GM23338 (cell line): ENCODE measurements at regions not wholly inside any gene's neighbourhood (a gene's known extent, or its start where the extent isn't known, plus 50 kb on each side); places are given as distances from the start of the nearest gene placed in this dataset.

ENCODE experiments used
- ATAC-seq: fragments of 200-7000 bp; cut with Tn5 transposase; 3 replicates; pipeline ENCODE4 v1.9.1; 2020
- DNase-seq: peaks from one replicate; pipeline ENCODE4 v3.0.0-alpha.2; 2015; ENCODE audit warnings: low spot score
- H2AFZ ChIP-seq: fragments of 200-600 bp; sonication (generic); 2 replicates; pipeline ENCODE4 v1.8.0; 2016; ENCODE audit warnings: antibody characterized with exemption, mild to moderate bottlenecking, moderate library complexity
- H3F3A ChIP-seq: fragments of 200-600 bp; sonication (generic); replicated peaks from 2 replicates; pipeline ENCODE4 v1.8.0; 2017; ENCODE audit warnings: antibody characterized with exemption, mixed run types, low read depth
- H3K27ac ChIP-seq: fragments of 200-600 bp; sonication (generic); 2 replicates; pipeline ENCODE4 v1.6.1; 2016; ENCODE audit warnings: low read depth
- H3K27me3 ChIP-seq: fragments of 200-600 bp; sonication (generic); 2 replicates; pipeline ENCODE4 v1.8.0; 2016; ENCODE audit warnings: mild to moderate bottlenecking, mixed run types, moderate library complexity; ENCODE audit not compliant: insufficient read depth
- H3K36me3 ChIP-seq: fragments of 200-600 bp; sonication (generic); 2 replicates; pipeline ENCODE4 v1.8.0; 2016; ENCODE audit warnings: mild to moderate bottlenecking; ENCODE audit not compliant: insufficient read depth
- H3K4me1 ChIP-seq: fragments of 200-600 bp; sonication (generic); 2 replicates; pipeline ENCODE4 v1.8.0; 2016; ENCODE audit warnings: mild to moderate bottlenecking, moderate library complexity; ENCODE audit not compliant: insufficient read depth
- H3K4me2 ChIP-seq: fragments of 200-600 bp; sonication (generic); 2 replicates; pipeline ENCODE4 v1.7.1; 2017; ENCODE audit warnings: mixed run types
- H3K4me3 ChIP-seq: fragments of 200-600 bp; sonication (generic); 2 replicates; pipeline ENCODE4 v1.6.1; 2016; ENCODE audit warnings: mixed run types
- H3K79me2 ChIP-seq: fragments of 200-600 bp; sonication (generic); replicated peaks from 2 replicates; pipeline ENCODE4 v1.8.0; 2017; ENCODE audit warnings: mild to moderate bottlenecking; ENCODE audit not compliant: insufficient read depth
- H3K9me2 ChIP-seq: fragments of 200-600 bp; sonication (generic); 2 replicates; pipeline ENCODE4 v1.8.0; 2017; ENCODE audit not compliant: insufficient read depth
- H4K20me1 ChIP-seq: fragments of 200-600 bp; sonication (generic); replicated peaks from 2 replicates; pipeline ENCODE4 v1.8.0; 2017; ENCODE audit warnings: mild to moderate bottlenecking; ENCODE audit not compliant: insufficient read depth
- H3K27ac Mint-ChIP-seq: 2 replicates; pipeline ENCODE4 v1.8.0; 2020; ENCODE audit warnings: inconsistent platforms, mild to moderate bottlenecking, moderate library complexity, mixed read lengths
- H3K27me3 Mint-ChIP-seq: 3 replicates; pipeline ENCODE4 v1.8.0; 2022; ENCODE audit warnings: low read depth, mild to moderate bottlenecking, moderate library complexity, mixed read lengths, inconsistent platforms; ENCODE audit not compliant: insufficient read depth, poor library complexity
- H3K36me3 Mint-ChIP-seq: 3 replicates; pipeline ENCODE4 v1.8.0; 2021; ENCODE audit warnings: low read depth, mild to moderate bottlenecking, inconsistent platforms, moderate library complexity, mixed read lengths
- H3K4me1 Mint-ChIP-seq: 3 replicates; pipeline ENCODE4 v1.8.0; 2020; ENCODE audit warnings: mild to moderate bottlenecking, inconsistent platforms, mixed read lengths
- H3K4me3 Mint-ChIP-seq: 3 replicates; pipeline ENCODE4 v1.8.0; 2021; ENCODE audit warnings: moderate library complexity, mild to moderate bottlenecking, inconsistent platforms, mixed read lengths
- H3K9me3 Mint-ChIP-seq: 3 replicates; pipeline ENCODE4 v1.8.0; 2020; ENCODE audit warnings: moderate library complexity, mild to moderate bottlenecking, inconsistent platforms, mixed read lengths
- CREB1 ChIP-seq: fragments of 250-450 bp; sonication (Bioruptor Pico); IDR thresholded peaks from 2 replicates; pipeline ENCODE4 v1.5.0; 2020; ENCODE audit warnings: low read depth, mild to moderate bottlenecking, moderate library complexity
- EZH2 ChIP-seq: fragments of 200-600 bp; sonication (generic); IDR thresholded peaks from one replicate; pipeline ENCODE4 v1.8.0; 2017; ENCODE audit warnings: antibody characterized with exemption, mild to moderate bottlenecking, low read depth; ENCODE audit not compliant: unreplicated experiment
- EZH2phosphoT487 ChIP-seq: fragments of 200-600 bp; sonication (generic); IDR thresholded peaks from one replicate; pipeline ENCODE4 v1.8.1; 2018; ENCODE audit warnings: antibody characterized with exemption; ENCODE audit not compliant: unreplicated experiment
- JUNB ChIP-seq: IDR thresholded peaks from one replicate; pipeline ENCODE4 v1.6.1; 2016; ENCODE audit warnings: antibody characterized with exemption; ENCODE audit not compliant: unreplicated experiment
- NANOG ChIP-seq: IDR thresholded peaks from 2 replicates; pipeline ENCODE4 v1.6.1; 2016; ENCODE audit warnings: antibody characterized with exemption, borderline replicate concordance
- ZNF114 ChIP-seq: fragments of 250-450 bp; sonication (Bioruptor Pico); IDR thresholded peaks from 2 replicates; pipeline ENCODE4 v1.5.0; 2020; ENCODE audit warnings: mild to moderate bottlenecking, moderate library complexity
- ZNF462 ChIP-seq: fragments of 250-450 bp; sonication (Bioruptor Pico); IDR thresholded peaks from 2 replicates; pipeline ENCODE4 v1.5.0; 2020; ENCODE audit warnings: mild to moderate bottlenecking, moderate library complexity
- TF ChIP-seq, protein P1 (sequence below), 2 experiments: fragments of 200-600 bp in 1 of 2; sonication (generic) in 1 of 2; conservative IDR thresholded peaks; 2 replicates each; pipeline versions ENCODE4 v1.5.1 to v1.6.1; 2016 to 2017; ENCODE audit warnings: antibody characterized with exemption in 2 of 2, low read depth in 2 of 2, mild to moderate bottlenecking in 2 of 2, moderate library complexity in 1 of 2
- TF ChIP-seq, protein P2 (sequence below): IDR thresholded peaks from one replicate; pipeline ENCODE4 v1.6.1; 2018; ENCODE audit warnings: antibody characterized with exemption; ENCODE audit not compliant: unreplicated experiment

DNA sequence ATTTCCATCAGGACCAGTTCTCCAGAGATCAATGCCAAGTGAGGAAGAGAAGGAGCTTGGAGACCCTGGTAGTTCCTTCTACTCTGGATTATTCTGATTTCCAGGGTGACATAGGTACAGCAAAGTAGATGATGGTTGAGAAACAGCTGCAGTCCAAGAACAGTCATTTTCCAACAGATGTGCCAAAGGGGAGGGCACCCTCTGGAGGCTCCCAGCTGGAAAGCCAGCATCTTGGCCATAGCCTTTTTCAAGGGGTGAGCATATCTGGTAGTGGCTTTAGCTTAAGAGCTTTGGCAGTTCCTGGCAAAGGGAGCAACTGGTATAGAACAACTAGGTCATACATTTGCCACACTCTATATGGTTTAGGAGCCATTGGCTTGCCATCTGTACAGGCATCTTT lies 492.7 kb downstream of the RASEF start:
- Histone ChIP-seq H3K9me2 (no peaks in the 10 kb centered on the region), H3K79me2 (no peaks in the 10 kb centered on the region), H3F3A (no peaks in the 10 kb centered on the region), H3K36me3 (no peaks in the 10 kb centered on the region), H3K27ac (no peak overlapping the region), H3K4me3 (no peak overlapping the region), H3K4me1 (no peaks in the 10 kb centered on the region), H2AFZ (no peak overlapping the region), H4K20me1 (no peaks in the 10 kb centered on the region), H3K27me3 (no peaks in the 10 kb centered on the region), H3K4me2 (no peak overlapping the region)
- Mint-ChIP-seq H3K9me3 (no peaks in the 10 kb centered on the region), H3K27ac (no peak overlapping the region), H3K4me1 (no peaks in the 10 kb centered on the region), H3K4me3 (no peak overlapping the region), H3K36me3 (no peaks in the 10 kb centered on the region), H3K27me3 (no peaks in the 10 kb centered on the region)
- DNase-seq (no peak), ATAC-seq (no peak)
- TF ChIP-seq, protein P1, sequence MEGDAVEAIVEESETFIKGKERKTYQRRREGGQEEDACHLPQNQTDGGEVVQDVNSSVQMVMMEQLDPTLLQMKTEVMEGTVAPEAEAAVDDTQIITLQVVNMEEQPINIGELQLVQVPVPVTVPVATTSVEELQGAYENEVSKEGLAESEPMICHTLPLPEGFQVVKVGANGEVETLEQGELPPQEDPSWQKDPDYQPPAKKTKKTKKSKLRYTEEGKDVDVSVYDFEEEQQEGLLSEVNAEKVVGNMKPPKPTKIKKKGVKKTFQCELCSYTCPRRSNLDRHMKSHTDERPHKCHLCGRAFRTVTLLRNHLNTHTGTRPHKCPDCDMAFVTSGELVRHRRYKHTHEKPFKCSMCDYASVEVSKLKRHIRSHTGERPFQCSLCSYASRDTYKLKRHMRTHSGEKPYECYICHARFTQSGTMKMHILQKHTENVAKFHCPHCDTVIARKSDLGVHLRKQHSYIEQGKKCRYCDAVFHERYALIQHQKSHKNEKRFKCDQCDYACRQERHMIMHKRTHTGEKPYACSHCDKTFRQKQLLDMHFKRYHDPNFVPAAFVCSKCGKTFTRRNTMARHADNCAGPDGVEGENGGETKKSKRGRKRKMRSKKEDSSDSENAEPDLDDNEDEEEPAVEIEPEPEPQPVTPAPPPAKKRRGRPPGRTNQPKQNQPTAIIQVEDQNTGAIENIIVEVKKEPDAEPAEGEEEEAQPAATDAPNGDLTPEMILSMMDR (conservative IDR thresholded peaks at IDR 0.05; ENCODE audit: low read depth in 2 of 2), result peak; percentile 16 to 24; a peak in 1 of 4 replicates
- no peak for TF ChIP-seq EZH2

DNA sequence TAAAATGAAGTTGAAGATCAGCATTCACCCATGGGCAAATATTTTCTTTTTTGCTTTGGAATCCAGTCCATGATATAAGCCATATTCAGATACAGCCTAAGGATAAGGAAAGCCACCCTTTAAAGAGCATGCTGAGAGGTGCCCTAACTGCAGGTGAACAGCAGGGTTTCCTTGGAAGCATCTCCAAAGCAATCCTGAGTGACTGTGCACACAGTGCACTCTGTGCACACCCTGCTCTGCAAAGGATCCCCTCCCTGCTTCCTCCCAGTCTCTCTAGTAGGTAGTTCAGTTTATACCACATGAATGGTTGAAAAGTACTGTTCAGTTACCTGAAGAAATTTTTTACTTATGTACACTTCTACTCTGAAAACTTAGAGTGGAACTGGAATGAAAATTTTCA lies 491.4 kb downstream of the RASEF start:
- Mint-ChIP-seq H3K9me3 (no peaks in the 10 kb centered on the region), H3K4me3 (no peak overlapping the region), H3K27me3 (no peaks in the 10 kb centered on the region), H3K36me3 (no peaks in the 10 kb centered on the region), H3K27ac (no peak overlapping the region), H3K4me1 (no peaks in the 10 kb centered on the region)
- H3K79me2 ChIP-seq, result no peaks in the 10 kb centered on the region
- no peaks in the 10 kb centered on the region for H3K9me2 ChIP-seq
- H3K27me3 ChIP-seq, result no peaks in the 10 kb centered on the region
- no peaks in the 10 kb centered on the region for H4K20me1 ChIP-seq
- DNase-seq (no peak), ATAC-seq (no peak)
- no peaks in the 10 kb centered on the region for H3F3A ChIP-seq
- H3K36me3 ChIP-seq, result no peaks in the 10 kb centered on the region
- H2AFZ ChIP-seq, result no peak overlapping the region
- no peak overlapping the region for H3K4me2 ChIP-seq
- no peak overlapping the region for H3K27ac ChIP-seq
- no peak overlapping the region for H3K4me3 ChIP-seq
- no peaks in the 10 kb centered on the region for H3K4me1 ChIP-seq
- TF ChIP-seq JUNB (no peak), NANOG (no peak), EZH2phosphoT487 (no peak), ZNF114 (no peak), ZNF462 (no peak), CREB1 (no peak)
- TF ChIP-seq, protein P2, sequence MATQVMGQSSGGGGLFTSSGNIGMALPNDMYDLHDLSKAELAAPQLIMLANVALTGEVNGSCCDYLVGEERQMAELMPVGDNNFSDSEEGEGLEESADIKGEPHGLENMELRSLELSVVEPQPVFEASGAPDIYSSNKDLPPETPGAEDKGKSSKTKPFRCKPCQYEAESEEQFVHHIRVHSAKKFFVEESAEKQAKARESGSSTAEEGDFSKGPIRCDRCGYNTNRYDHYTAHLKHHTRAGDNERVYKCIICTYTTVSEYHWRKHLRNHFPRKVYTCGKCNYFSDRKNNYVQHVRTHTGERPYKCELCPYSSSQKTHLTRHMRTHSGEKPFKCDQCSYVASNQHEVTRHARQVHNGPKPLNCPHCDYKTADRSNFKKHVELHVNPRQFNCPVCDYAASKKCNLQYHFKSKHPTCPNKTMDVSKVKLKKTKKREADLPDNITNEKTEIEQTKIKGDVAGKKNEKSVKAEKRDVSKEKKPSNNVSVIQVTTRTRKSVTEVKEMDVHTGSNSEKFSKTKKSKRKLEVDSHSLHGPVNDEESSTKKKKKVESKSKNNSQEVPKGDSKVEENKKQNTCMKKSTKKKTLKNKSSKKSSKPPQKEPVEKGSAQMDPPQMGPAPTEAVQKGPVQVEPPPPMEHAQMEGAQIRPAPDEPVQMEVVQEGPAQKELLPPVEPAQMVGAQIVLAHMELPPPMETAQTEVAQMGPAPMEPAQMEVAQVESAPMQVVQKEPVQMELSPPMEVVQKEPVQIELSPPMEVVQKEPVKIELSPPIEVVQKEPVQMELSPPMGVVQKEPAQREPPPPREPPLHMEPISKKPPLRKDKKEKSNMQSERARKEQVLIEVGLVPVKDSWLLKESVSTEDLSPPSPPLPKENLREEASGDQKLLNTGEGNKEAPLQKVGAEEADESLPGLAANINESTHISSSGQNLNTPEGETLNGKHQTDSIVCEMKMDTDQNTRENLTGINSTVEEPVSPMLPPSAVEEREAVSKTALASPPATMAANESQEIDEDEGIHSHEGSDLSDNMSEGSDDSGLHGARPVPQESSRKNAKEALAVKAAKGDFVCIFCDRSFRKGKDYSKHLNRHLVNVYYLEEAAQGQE, result no peak
